Stomach (tissue), 8 donors: ENCODE measurements at regions not wholly inside any gene's neighbourhood (a gene's known extent, or its start where the extent isn't known, plus 50 kb on each side); places are given as distances from the start of the nearest gene placed in this dataset.

Experiments used
- DNase-seq, 2 donors: peaks; one replicate each; pipeline versions ENCODE4 v3.0.0 to v3.0.0-alpha.2; 2013 to 2019
- H3K27ac ChIP-seq, 5 donors: fragments of 200-600 bp in 4 of 5; sonication (generic) in 4 of 5; one replicate each; pipeline ENCODE4 v1.5.1; 2013 to 2019; ENCODE audit warnings: mild to moderate bottlenecking in 1 of 5, moderate library complexity in 1 of 5
- H3K27me3 ChIP-seq, 3 donors: fragments of 200-600 bp; sonication (generic); one replicate each; pipeline ENCODE4 v1.5.1; 2017 to 2019; ENCODE audit warnings: mixed run types in 1 of 3
- H3K36me3 ChIP-seq, 4 donors: fragments of 200-600 bp; sonication (generic); 1 replicate in 3 of 4; 2 replicates in 1 of 4; pipeline ENCODE4 v1.5.1; 2016 to 2019
- H3K4me1 ChIP-seq, 4 donors: fragments of 200-600 bp; sonication (generic); one replicate each; pipeline ENCODE4 v1.5.1; 2016 to 2019
- H3K4me3 ChIP-seq, 4 donors: fragments of 200-600 bp; sonication (generic) in 3 of 4; one replicate each; pipeline ENCODE4 v1.5.1; 2016 to 2019; ENCODE audit warnings: mild to moderate bottlenecking in 1 of 4
- H3K9me3 ChIP-seq, 4 donors: fragments of 200-600 bp; sonication (generic); one replicate each; pipeline ENCODE4 v1.5.1; 2016 to 2019
- EP300 ChIP-seq: sonication (generic); formaldehyde crosslinking; IDR thresholded peaks from one replicate; pipeline ENCODE4 v1.6.1; 2017; ENCODE audit warnings: antibody characterized with exemption
- POLR2A ChIP-seq, 4 donors: fragments of 450-650 bp; IDR thresholded peaks; one replicate each; pipeline ENCODE4 v1.6.1; 2016; ENCODE audit warnings: antibody characterized with exemption in 4 of 4, control low read depth in 2 of 4, mild to moderate bottlenecking in 1 of 4, moderate library complexity in 1 of 4
- POLR2AphosphoS5 ChIP-seq, 3 donors: sonication (generic); formaldehyde crosslinking; IDR thresholded peaks; one replicate each; pipeline ENCODE4 v1.6.1; 2016; ENCODE audit warnings: antibody characterized with exemption in 3 of 3
- WGBS, 5 donors: extraction: QIAGEN DNeasy Blood & Tissue Kit in 3 of 5; methylation state at CpG; one replicate each; pipeline versions ENCODE4 v1.1.5 to v1.1.7; 2013 to 2018; 5-methylcytosine and 5-hydroxymethylcytosine counted together
- intact Hi-C: fragments of 100-400 bp; cut with DNase I; formaldehyde crosslinking; loops from one replicate; pipeline ENCODE4 v1.15.1; 2023; ENCODE audit warnings: low total_unique reads
- TF ChIP-seq, protein P1 (sequence below), 7 experiments: fragments of 450-650 bp in 4 of 7; fragments of 200-600 bp in 3 of 7; sonication (generic) in 3 of 7; IDR thresholded peaks; one replicate each; pipeline ENCODE4 v1.5.1; 2016 to 2019; ENCODE audit warnings: antibody characterized with exemption in 7 of 7, control low read depth in 2 of 7, mild to moderate bottlenecking in 1 of 7
- donor health status: healthy with polysubstance abuse.
- donor health status: Bipolar disorder and iron deficiency.
- donor health status: healthy.

DNA sequence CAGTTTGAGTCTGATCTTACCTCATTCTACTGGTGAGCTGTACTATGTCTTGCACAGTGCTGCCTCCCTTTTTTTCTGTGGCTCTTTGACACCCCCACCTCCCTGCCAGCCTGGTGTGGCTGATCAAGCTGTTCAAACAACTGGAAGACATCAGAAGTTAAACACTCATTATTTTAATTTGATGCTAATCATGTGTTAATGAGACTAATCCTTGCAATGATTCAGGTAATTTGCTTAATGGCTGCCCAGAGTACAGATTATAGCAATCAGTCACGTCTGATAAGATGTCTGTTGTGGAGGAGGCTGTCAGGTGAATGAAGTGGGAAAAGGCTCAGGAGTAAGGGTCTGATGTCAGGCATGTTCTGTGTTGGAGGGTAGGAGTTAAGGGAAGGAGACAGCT is 87.4 kb upstream of the GK2 start:
- intact Hi-C loops = no loop called here
- H3K4me3 ChIP-seq = no peak overlapping the region
- WGBS, 5 donors = 23 to 44% (median 32%) methylated on average over 1 of the region's 1 CpG

DNA sequence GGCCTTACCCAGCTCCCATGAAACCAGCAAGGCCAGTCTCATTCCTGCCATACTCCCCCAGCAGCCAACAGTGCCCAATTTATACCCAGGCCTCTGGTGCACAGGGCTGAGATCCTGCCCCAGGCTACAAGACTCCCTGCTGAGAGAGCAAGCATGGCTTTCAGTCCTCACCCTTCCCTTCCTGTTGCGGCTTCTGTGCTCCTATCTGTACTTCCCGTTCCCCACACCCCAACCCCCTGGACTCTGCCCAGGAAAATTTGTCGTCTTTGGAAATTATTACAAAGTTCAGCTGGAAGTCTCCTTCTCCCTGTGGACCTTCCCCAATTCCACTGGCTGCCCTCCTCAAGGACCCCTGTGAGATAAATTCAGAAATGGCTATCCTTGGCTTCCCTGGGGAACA is 84.1 kb upstream of the GK2 start:
- H3K4me3 ChIP-seq = no peak overlapping the region
- whole genome bisulfite sequencing, 5 donors = 60 to 78% (median 63%) methylated on average over 3 of the region's 3 CpGs
- DNase-seq = peak in 1 of 2 donors; percentile 9

More for the DNA sequence above, 87.4 kb upstream of the GK2 start:
- no peaks in the 10 kb centered on the region for H3K27me3 ChIP-seq
- no peaks in the 10 kb centered on the region for H3K36me3 ChIP-seq
- DNase-seq = peak in 1 of 2 donors; percentile 4
- H3K27ac ChIP-seq = no peak overlapping the region
- H3K4me1 ChIP-seq = no peaks in the 10 kb centered on the region
- TF ChIP-seq EP300 (no peak), POLR2AphosphoS5 (IDR thresholded peaks at IDR 0.05) (no peak), POLR2A (IDR thresholded peaks at IDR 0.05) (no peak)
- TF ChIP-seq, protein P1, sequence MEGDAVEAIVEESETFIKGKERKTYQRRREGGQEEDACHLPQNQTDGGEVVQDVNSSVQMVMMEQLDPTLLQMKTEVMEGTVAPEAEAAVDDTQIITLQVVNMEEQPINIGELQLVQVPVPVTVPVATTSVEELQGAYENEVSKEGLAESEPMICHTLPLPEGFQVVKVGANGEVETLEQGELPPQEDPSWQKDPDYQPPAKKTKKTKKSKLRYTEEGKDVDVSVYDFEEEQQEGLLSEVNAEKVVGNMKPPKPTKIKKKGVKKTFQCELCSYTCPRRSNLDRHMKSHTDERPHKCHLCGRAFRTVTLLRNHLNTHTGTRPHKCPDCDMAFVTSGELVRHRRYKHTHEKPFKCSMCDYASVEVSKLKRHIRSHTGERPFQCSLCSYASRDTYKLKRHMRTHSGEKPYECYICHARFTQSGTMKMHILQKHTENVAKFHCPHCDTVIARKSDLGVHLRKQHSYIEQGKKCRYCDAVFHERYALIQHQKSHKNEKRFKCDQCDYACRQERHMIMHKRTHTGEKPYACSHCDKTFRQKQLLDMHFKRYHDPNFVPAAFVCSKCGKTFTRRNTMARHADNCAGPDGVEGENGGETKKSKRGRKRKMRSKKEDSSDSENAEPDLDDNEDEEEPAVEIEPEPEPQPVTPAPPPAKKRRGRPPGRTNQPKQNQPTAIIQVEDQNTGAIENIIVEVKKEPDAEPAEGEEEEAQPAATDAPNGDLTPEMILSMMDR (IDR thresholded peaks at IDR 0.05) = no peak
- no peaks in the 10 kb centered on the region for H3K9me3 ChIP-seq

DNA sequence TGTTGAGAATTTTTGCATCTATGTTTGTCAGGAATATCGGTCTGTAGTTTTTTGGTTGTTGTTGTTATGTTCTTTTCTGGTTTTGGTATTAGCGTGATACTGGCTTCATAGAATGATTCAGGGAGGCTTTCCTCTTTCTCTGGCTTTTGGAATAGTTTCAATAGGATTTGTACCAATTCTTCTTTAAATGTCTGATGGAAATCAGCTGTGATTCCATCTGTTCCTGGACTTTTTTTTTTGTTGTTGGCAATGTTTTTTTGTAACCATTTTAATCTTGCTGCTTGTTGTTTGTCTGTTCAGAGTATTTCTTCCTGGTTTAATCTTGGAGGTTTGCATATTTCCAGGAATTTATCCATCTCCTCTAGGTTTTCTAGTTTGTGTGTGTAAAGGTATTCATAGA is 81.5 kb upstream of the GK2 start:
- H3K4me3 ChIP-seq = no peak overlapping the region
- WGBS, 5 donors = 74 to 89% (median 80%) methylated on average over 2 of the region's 2 CpGs
- peaks cover 0 to 4% (median 0%) of the 10 kb centered on the region in 4 donors for H3K9me3 ChIP-seq
- H3K36me3 ChIP-seq = no peaks in the 10 kb centered on the region
- no peaks in the 10 kb centered on the region for H3K4me1 ChIP-seq
- DNase-seq = no peak
- H3K27ac ChIP-seq = no peak overlapping the region
- TF ChIP-seq, protein P1 (IDR thresholded peaks at IDR 0.05) = no peak
- TF ChIP-seq EP300 (no peak), POLR2AphosphoS5 (IDR thresholded peaks at IDR 0.05) (no peak), POLR2A (IDR thresholded peaks at IDR 0.05) (no peak)
- H3K27me3 ChIP-seq = no peaks in the 10 kb centered on the region
- intact Hi-C loops = no loop called here

More for the DNA sequence above, 84.1 kb upstream of the GK2 start:
- Histone ChIP-seq H3K27ac (no peak overlapping the region), H3K9me3 (no peaks in the 10 kb centered on the region), H3K4me1 (no peaks in the 10 kb centered on the region), H3K36me3 (no peaks in the 10 kb centered on the region), H3K27me3 (no peaks in the 10 kb centered on the region)
- intact Hi-C loops = no loop called here
- TF ChIP-seq EP300 (no peak), POLR2A (IDR thresholded peaks at IDR 0.05) (no peak), POLR2AphosphoS5 (IDR thresholded peaks at IDR 0.05) (no peak)
- TF ChIP-seq, protein P1 (IDR thresholded peaks at IDR 0.05) = no peak

- Histone ChIP-seq H3K36me3 (no peaks in the 10 kb centered on the region), H3K9me3 (no peaks in the 10 kb centered on the region), H3K4me1 (no peaks in the 10 kb centered on the region), H3K27me3 (no peaks in the 10 kb centered on the region), H3K27ac (no peak overlapping the region), H3K4me3 (no peak overlapping the region)
- no peak for DNase-seq
- TF ChIP-seq, protein P1 (IDR thresholded peaks at IDR 0.05) = no peak
- TF ChIP-seq POLR2AphosphoS5 (IDR thresholded peaks at IDR 0.05) (no peak), EP300 (no peak), POLR2A (IDR thresholded peaks at IDR 0.05) (no peak)
- WGBS, 5 donors = 69 to 89% (median 86%) methylated on average over 2 of the region's 2 CpGs
- intact Hi-C loops = no loop called here
These were observed 68.2 kb upstream of the GK2 start for GRCh38 chr4:79476196-79476595.
